Lower lobe of right lung (tissue), 2 donors: ENCODE measurements at regions not wholly inside any gene's neighbourhood (a gene's known extent, or its start where the extent isn't known, plus 50 kb on each side); places are given as distances from the start of the nearest gene placed in this dataset.
"Not testable (repeated sequence)": the region's sequence is repeated elsewhere in the genome, so short reads cannot be mapped to it uniquely, and the experiment has no call there.

ENCODE experiments used
- ATAC-seq, 2 donors: fragments of 200-7000 bp; cut with Tn5 transposase; one replicate each; pipeline ENCODE4 v1.9.1; 2020 to 2022; ENCODE audit warnings: mild to moderate bottlenecking in 2 of 2, moderate library complexity in 2 of 2
- DNase-seq: peaks from one replicate; pipeline ENCODE4 v3.0.0-alpha.2; 2020
- H3K27ac ChIP-seq: fragments of 200-600 bp; one replicate; pipeline ENCODE4 v1.8.0; 2022
- H3K27me3 ChIP-seq: fragments of 200-600 bp; one replicate; pipeline ENCODE4 v1.8.0; 2022; ENCODE audit warnings: low read depth
- H3K36me3 ChIP-seq: fragments of 200-600 bp; one replicate; pipeline ENCODE4 v1.8.0; 2022; ENCODE audit warnings: mild to moderate bottlenecking
- H3K4me1 ChIP-seq: fragments of 200-600 bp; one replicate; pipeline ENCODE4 v1.8.0; 2022
- H3K4me3 ChIP-seq: fragments of 200-600 bp; one replicate; pipeline ENCODE4 v1.8.0; 2022; ENCODE audit warnings: mild to moderate bottlenecking
- H3K9me3 ChIP-seq: fragments of 200-600 bp; one replicate; pipeline ENCODE4 v1.8.0; 2022
- CTCF ChIP-seq: fragments of 200-600 bp; IDR thresholded peaks from one replicate; pipeline ENCODE4 v1.8.0; 2022; ENCODE audit warnings: antibody characterized with exemption, mild to moderate bottlenecking
- intact Hi-C: fragments of 100-400 bp; cut with DNase I; formaldehyde crosslinking; loops from one replicate; pipeline ENCODE4 v1.11.0; 2022
- donor health status: DM: no; HTN: yes; CAD: no; lungs with severe emphysema.

DNA sequence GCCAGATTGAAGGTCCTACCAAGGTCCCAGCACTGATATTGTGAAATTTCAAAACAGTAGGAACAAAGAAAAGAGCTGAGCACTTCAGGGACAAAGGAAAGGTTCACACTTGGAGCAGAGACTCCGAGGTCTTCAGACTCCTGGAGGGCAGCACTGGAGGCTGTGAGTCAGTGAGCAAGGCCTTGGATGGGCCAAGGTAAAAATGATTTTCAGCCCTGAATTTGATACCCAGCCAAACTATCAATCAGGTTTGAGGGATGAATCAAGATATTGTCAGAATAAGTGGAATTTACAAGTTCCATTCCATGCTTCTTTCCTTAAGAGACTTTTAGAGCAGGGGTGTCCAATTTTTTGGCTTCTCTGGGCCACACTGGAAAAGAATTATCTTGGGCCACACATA is 111.7 kb downstream of the ADRA2C start:
- intact Hi-C loops = no loop called here
- H3K4me1 ChIP-seq = peaks cover 11% of the 10 kb centered on the region
- DNase-seq (no peak), ATAC-seq (no peak)
- H3K4me3 ChIP-seq = no peak overlapping the region
- H3K27ac ChIP-seq = no peak overlapping the region
- TF ChIP-seq CTCF = no peak
- no peaks in the 10 kb centered on the region for H3K9me3 ChIP-seq
- H3K27me3 ChIP-seq = peaks cover 72% of the 10 kb centered on the region
- no peaks in the 10 kb centered on the region for H3K36me3 ChIP-seq

GRCh38 chr4:3878678-3879077 is 112.5 kb downstream of the ADRA2C start:
- TF ChIP-seq CTCF = no peak
- ATAC-seq (no peak), DNase-seq (no peak)
- Histone ChIP-seq H3K9me3 (no peaks in the 10 kb centered on the region), H3K27me3 (peaks cover 64% of the 10 kb centered on the region), H3K27ac (no peak overlapping the region), H3K4me3 (no peak overlapping the region), H3K4me1 (peaks cover 11% of the 10 kb centered on the region), H3K36me3 (no peaks in the 10 kb centered on the region)
- intact Hi-C loops = no loop called here

DNA sequence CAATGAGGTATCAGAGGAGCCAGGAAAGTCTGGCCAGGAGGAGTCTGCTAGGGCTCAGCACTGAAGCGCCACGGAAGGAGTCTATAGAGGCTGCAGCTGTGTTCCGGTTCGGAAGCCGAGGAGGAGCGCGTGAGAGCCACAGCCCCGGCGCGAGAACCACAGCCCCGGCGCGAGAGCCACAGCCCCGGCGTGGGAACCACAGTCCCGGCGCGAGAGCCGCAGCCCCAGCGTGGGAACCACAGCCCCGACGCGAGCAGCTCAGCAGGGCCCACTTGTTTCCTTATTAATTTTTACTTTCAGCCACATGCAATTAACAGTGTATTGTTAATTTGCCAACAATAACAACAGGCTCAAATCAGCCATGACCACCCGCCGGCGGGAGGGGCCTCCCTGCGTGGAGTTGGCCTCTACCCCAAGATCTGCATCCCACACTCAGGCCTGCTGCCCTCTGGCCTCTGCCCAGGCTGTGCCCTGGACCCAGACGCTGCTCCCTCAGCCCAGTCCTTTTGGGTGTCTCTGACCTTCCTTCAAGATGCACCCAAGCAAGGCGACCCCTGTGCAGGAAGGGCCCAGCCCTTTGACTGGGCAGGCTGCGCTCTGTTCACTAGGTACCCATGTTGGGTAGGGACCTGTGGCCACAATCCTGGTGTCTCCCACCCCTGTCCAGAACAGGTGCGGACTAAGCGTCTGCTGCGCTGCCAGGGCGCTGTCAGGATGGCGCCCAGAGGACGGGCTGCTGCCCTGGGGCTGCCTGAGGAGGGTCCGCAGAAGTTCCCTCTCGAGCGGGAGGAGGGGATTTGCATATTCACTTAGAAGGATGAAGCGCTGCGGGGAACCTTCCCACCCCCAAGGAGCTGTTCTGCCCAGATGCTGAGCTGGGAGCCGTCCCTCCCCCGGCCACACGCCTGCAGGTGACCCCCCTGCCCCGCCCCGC is 113.8 kb downstream of the ADRA2C start:
- no peak overlapping the region for H3K4me3 ChIP-seq
- DNase-seq (peak; percentile 46), ATAC-seq (peak; percentile 45 to 53)
- no peaks in the 10 kb centered on the region for H3K9me3 ChIP-seq
- intact Hi-C loops = no loop called here
- H3K36me3 ChIP-seq = no peaks in the 10 kb centered on the region
- no peak for TF ChIP-seq CTCF
- peaks cover 51% of the 10 kb centered on the region for H3K27me3 ChIP-seq
- no peak overlapping the region for H3K27ac ChIP-seq
- H3K4me1 ChIP-seq = peaks cover 11% of the 10 kb centered on the region

DNA sequence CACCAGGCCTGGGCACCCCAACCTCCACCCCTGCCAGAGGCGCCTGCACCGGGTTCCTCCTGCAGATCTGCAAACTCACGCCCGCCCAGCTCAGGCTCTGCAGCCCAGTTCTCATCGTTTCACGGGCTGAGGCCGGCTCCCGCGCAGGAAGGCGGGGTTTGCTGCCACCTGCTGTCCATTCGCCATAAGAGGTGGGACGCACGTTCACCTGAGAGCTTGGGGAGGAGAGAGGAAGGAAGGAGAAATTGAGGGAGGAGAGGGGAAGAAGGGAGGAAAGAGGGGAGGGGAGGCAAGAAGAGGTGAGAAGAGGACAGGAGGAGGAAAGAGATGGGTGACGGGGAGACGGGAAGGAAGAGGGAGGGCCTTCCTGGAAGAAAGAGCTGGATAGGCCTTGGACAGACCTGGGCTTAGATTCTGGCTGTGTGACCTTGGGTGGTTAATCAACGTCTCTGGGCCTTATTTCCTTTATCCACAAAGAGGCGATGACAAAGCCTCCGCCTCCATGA is 114.5 kb downstream of the ADRA2C start:
- no peaks in the 10 kb centered on the region for H3K9me3 ChIP-seq
- intact Hi-C loops = no loop called here
- ATAC-seq (peak; percentile 90 to 92), DNase-seq (peak; percentile 74)
- no peaks in the 10 kb centered on the region for H3K36me3 ChIP-seq
- TF ChIP-seq CTCF = peak; percentile 59
- H3K4me3 ChIP-seq = no peak overlapping the region
- peaks cover 45% of the 10 kb centered on the region for H3K27me3 ChIP-seq
- H3K27ac ChIP-seq = no peak overlapping the region
- peaks cover 11% of the 10 kb centered on the region for H3K4me1 ChIP-seq

- H3K4me3 ChIP-seq, H3K36me3 ChIP-seq, intact Hi-C loops, H3K9me3 ChIP-seq, ATAC-seq, H3K27ac ChIP-seq: not testable (repeated sequence)
- Histone ChIP-seq H3K4me1 (peaks cover 11% of the 10 kb centered on the region), H3K27me3 (peaks cover 36% of the 10 kb centered on the region)
- peak; percentile 15 for DNase-seq
These were observed 116.2 kb downstream of the ADRA2C start for GRCh38 chr4:3882316-3882885.

GRCh38 chr4:3884261-3884660 is 118.1 kb downstream of the ADRA2C start:
- H3K4me3 ChIP-seq, H3K36me3 ChIP-seq, ATAC-seq, H3K27ac ChIP-seq, H3K9me3 ChIP-seq, intact Hi-C loops: not testable (repeated sequence)
- Histone ChIP-seq H3K4me1 (peaks cover 11% of the 10 kb centered on the region), H3K27me3 (peaks cover 20% of the 10 kb centered on the region)
- peak; percentile 16 for DNase-seq
